Tibial artery (tissue), 4 donors: ENCODE measurements at regions not wholly inside any gene's neighbourhood (a gene's known extent, or its start where the extent isn't known, plus 50 kb on each side); places are given as distances from the start of the nearest gene placed in this dataset.

Source experiments
- DNase-seq, 2 donors: peaks; one replicate each; pipeline ENCODE4 v3.0.0-alpha.2; 2019
- H3K27ac ChIP-seq, 2 donors: fragments of 200-600 bp; sonication (generic) in 1 of 2; 1 replicate in 1 of 2; 2 replicates in 1 of 2; pipeline ENCODE4 v1.5.1; 2018 to 2019; ENCODE audit warnings: mild to moderate bottlenecking in 1 of 2
- H3K27me3 ChIP-seq, 2 donors: fragments of 200-600 bp; sonication (generic) in 1 of 2; one replicate each; pipeline versions ENCODE4 v1.5.1 to v1.6.0; 2016 to 2019
- H3K36me3 ChIP-seq, 3 donors: fragments of 200-600 bp; sonication (generic) in 2 of 3; one replicate each; pipeline ENCODE4 v1.5.1; 2016 to 2019; ENCODE audit warnings: mild to moderate bottlenecking in 2 of 3
- H3K4me1 ChIP-seq, 4 donors: fragments of 200-600 bp; sonication (generic) in 2 of 4; 1 replicate in 3 of 4; 2 replicates in 1 of 4; pipeline ENCODE4 v1.5.1; 2016 to 2019
- H3K4me3 ChIP-seq, 2 donors: fragments of 200-600 bp; sonication (generic) in 1 of 2; 1 replicate in 1 of 2; 2 replicates in 1 of 2; pipeline ENCODE4 v1.5.1; 2018 to 2019; ENCODE audit warnings: mild to moderate bottlenecking in 2 of 2
- H3K9me3 ChIP-seq, 3 donors: fragments of 200-600 bp; sonication (generic) in 1 of 3; one replicate each; pipeline ENCODE4 v1.5.1; 2016 to 2019
- intact Hi-C: fragments of 100-400 bp; cut with DNase I; formaldehyde crosslinking; loops from one replicate; pipeline ENCODE4 v1.15.0; 2023; ENCODE audit warnings: low total_unique reads
- TF ChIP-seq, protein P1 (sequence below), 2 experiments: fragments of 200-600 bp in 1 of 2; fragments of 450-650 bp in 1 of 2; IDR thresholded peaks; one replicate each; pipeline ENCODE4 v1.5.1; 2017 to 2019; ENCODE audit warnings: antibody characterized with exemption in 2 of 2, mild to moderate bottlenecking in 1 of 2, moderate library complexity in 1 of 2

DNA sequence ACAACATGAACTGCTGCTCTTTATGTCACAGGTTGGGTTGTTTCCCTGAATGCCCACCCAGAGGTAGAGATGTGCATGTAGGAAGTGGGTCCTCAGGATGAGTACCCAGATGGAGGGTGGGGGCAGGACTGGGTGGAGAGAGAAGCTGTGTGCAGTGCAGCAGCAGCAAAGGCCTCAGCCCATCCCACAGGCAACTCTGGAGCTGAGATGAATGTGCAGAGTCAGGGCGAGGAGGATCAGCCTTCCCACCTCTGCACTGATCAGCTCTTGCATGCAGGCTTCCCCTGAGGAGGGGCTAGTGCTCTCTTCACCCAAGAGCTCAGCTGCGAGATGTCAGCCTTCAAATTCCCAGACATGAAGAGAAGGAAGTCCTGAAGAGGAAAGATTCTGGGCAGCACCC is 326.2 kb upstream of the RAB6C start:
- Histone ChIP-seq H3K36me3 (no peaks in the 10 kb centered on the region), H3K9me3 (peaks cover 0 to 1% (median 0%) of the 10 kb centered on the region in 3 donors), H3K27ac (no peak overlapping the region), H3K4me3 (no peak overlapping the region), H3K4me1 (no peaks in the 10 kb centered on the region), H3K27me3 (no peaks in the 10 kb centered on the region)
- TF ChIP-seq, protein P1, sequence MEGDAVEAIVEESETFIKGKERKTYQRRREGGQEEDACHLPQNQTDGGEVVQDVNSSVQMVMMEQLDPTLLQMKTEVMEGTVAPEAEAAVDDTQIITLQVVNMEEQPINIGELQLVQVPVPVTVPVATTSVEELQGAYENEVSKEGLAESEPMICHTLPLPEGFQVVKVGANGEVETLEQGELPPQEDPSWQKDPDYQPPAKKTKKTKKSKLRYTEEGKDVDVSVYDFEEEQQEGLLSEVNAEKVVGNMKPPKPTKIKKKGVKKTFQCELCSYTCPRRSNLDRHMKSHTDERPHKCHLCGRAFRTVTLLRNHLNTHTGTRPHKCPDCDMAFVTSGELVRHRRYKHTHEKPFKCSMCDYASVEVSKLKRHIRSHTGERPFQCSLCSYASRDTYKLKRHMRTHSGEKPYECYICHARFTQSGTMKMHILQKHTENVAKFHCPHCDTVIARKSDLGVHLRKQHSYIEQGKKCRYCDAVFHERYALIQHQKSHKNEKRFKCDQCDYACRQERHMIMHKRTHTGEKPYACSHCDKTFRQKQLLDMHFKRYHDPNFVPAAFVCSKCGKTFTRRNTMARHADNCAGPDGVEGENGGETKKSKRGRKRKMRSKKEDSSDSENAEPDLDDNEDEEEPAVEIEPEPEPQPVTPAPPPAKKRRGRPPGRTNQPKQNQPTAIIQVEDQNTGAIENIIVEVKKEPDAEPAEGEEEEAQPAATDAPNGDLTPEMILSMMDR (IDR thresholded peaks at IDR 0.05): no peak
- intact Hi-C loops: no loop called here
- DNase-seq: no peak

DNA sequence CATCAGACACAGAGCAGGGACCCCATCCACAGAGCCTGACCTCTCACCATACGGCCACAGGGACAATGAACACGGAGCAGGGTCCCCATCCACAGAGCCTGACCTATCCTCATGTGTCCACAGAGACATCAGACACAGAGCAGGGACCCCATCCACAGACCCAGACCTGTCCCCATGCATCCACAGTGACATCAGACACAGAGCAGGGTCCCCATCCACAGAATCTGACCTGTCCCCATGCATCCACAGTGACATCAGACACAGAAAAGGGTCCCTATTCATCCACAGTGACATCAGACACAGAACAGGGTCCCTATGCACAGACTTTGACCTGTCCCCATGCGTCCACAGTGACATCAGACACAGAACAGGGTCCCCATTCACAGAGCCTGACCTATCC is 325.1 kb upstream of the RAB6C start:
- TF ChIP-seq, protein P1 (IDR thresholded peaks at IDR 0.05): no peak
- intact Hi-C loops: no loop called here
- no peak overlapping the region for H3K4me3 ChIP-seq

DNA sequence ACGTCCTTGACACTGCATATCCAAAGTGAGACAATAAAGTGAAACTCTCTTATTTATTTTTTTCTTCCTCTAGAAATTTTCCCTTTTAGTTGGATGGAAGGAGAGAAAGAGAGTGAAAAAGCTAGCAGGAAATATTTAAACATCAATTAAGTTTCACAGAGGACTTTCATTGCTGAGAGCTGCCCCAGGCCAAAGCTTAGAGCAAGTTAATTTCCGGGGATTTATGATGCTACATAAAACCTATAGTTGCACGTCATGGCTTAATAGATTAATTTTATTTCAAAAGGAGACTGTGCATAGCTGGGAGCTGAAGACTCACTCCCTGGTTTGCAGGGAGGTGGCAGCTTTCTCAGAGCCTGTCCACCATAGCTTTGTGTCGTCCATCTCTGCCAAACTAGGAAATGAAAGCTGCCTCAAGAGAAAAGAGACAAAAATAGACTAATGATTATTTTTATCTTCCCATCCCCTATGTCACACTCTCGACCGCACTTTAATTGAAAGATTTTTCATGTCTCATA is 323.3 kb upstream of the RAB6C start:
- H3K27ac ChIP-seq: no peak overlapping the region
- TF ChIP-seq, protein P1 (IDR thresholded peaks at IDR 0.05): no peak
- H3K4me3 ChIP-seq: no peak overlapping the region
- H3K9me3 ChIP-seq: peaks cover 0 to 7% (median 7%) of the 10 kb centered on the region in 3 donors
- intact Hi-C loops: no loop called here
- no peaks in the 10 kb centered on the region for H3K4me1 ChIP-seq
- no peaks in the 10 kb centered on the region for H3K27me3 ChIP-seq
- no peak for DNase-seq
- no peaks in the 10 kb centered on the region for H3K36me3 ChIP-seq

More for the DNA sequence above, 325.1 kb upstream of the RAB6C start:
- H3K4me1 ChIP-seq: no peaks in the 10 kb centered on the region
- no peaks in the 10 kb centered on the region for H3K27me3 ChIP-seq
- no peaks in the 10 kb centered on the region for H3K36me3 ChIP-seq
- peaks cover 0 to 7% (median 7%) of the 10 kb centered on the region in 3 donors for H3K9me3 ChIP-seq
- DNase-seq: no peak
- H3K27ac ChIP-seq: no peak overlapping the region

DNA sequence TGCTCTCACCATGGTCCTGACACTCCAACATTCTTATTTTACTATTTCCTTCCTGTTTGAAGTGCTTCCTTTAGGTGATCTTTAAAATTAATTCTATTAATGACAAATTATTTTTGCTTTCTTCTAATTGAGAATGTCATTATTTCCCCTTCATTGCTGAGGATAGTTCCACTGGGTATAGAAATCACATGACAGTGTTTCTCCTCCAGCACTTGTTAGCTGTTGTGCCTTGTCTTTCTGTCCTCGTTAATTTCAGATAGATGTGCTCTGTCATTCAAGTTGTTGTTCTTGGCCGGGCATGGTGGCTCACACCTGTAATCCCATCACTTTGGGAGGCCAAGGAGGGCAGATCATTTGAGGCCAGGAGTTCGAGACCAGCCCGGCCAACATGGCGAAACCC is 321.0 kb upstream of the RAB6C start:
- Histone ChIP-seq H3K27ac (no peak overlapping the region), H3K9me3 (peaks cover 0 to 7% (median 7%) of the 10 kb centered on the region in 3 donors), H3K4me3 (no peak overlapping the region), H3K4me1 (no peaks in the 10 kb centered on the region), H3K36me3 (no peaks in the 10 kb centered on the region), H3K27me3 (no peaks in the 10 kb centered on the region)
- TF ChIP-seq, protein P1 (IDR thresholded peaks at IDR 0.05): no peak
- no peak for DNase-seq
- intact Hi-C loops: no loop called here

DNA sequence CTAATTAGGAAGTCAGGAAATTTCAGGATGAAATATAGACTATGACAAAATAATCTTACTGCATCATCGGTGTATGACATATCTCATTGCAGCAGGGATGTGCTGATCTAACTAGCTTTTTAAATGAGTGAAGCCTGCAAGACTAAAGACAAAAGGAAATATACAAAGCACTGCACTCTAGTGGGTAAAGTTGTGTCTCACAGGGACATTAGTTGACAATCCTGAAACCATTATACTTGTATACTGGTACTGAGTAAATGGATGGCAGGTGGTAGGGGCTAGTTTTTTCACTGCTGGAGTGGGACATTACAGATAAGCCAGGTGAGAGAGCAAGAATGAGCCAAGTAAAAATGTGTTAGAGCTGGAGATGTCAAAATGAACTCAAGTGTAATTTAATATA is 317.5 kb upstream of the RAB6C start:
- intact Hi-C loops: no loop called here
- Histone ChIP-seq H3K36me3 (no peaks in the 10 kb centered on the region), H3K27ac (no peak overlapping the region), H3K4me1 (no peaks in the 10 kb centered on the region), H3K9me3 (peaks cover 0 to 7% (median 7%) of the 10 kb centered on the region in 3 donors), H3K27me3 (no peaks in the 10 kb centered on the region), H3K4me3 (no peak overlapping the region)
- no peak for DNase-seq
- TF ChIP-seq, protein P1 (IDR thresholded peaks at IDR 0.05): no peak

DNA sequence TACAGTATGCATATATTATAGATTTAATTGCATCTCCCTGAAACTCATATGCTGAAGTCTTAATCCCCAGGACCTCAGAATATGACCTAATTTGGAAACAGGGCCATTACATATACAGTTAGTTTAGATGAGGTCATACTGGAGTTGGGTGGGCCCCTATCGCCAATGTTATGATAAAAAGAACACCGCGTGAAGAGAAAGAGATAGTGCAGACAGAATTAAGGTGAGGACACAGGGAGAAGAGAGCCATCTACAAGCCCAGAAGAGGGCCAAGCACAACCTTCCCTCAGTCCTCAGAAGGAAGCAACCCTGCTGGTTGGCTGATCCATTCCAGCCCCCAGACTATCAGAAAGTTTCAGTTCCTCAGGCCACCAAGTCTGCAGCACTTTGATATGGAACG is 311.9 kb upstream of the RAB6C start:
- Histone ChIP-seq H3K27me3 (no peaks in the 10 kb centered on the region), H3K4me1 (no peaks in the 10 kb centered on the region), H3K27ac (no peak overlapping the region), H3K4me3 (no peak overlapping the region), H3K9me3 (no peaks in the 10 kb centered on the region), H3K36me3 (no peaks in the 10 kb centered on the region)
- no peak for DNase-seq
- intact Hi-C loops: no loop called here
- TF ChIP-seq, protein P1 (IDR thresholded peaks at IDR 0.05): no peak
